NCI-H1105 treated with DMSO at 0.1 percent for 48 hours (cell line): ENCODE measurements at regions not wholly inside any gene's neighbourhood (a gene's known extent, or its start where the extent isn't known, plus 50 kb on each side); places are given as distances from the start of the nearest gene placed in this dataset.
A peak's percentile ranks its signal among the peaks of the same experiment; 100 is the strongest.
"Not testable (repeated sequence)": the region's sequence is repeated elsewhere in the genome, so short reads cannot be mapped to it uniquely, and the experiment has no call there.

Source experiments
- DNase-seq: peaks from one replicate; lab custom pipeline; 2025; lab: John Stamatoyannopoulos, UW

GRCh38 chrX:12052109-12052508 lies 86.2 kb upstream of the FRMPD4 start:
- no peak for DNase-seq

- DNase-seq = no peak
These were observed 80.2 kb upstream of the FRMPD4 start for GRCh38 chrX:12058087-12058486.

- no peak for DNase-seq
These were observed 77.6 kb upstream of the FRMPD4 start for GRCh38 chrX:12060489-12061260.

- no peak for DNase-seq
These were observed 73.0 kb upstream of the FRMPD4 start for GRCh38 chrX:12065251-12065650.

GRCh38 chrX:12076046-12076445 lies 62.2 kb upstream of the FRMPD4 start:
- DNase-seq = no peak

- DNase-seq = peak; percentile 48
These were observed 58.0 kb upstream of the FRMPD4 start for GRCh38 chrX:12080265-12080664.

- not testable (repeated sequence) for DNase-seq
These were observed 55.3 kb upstream of the FRMPD4 start for GRCh38 chrX:12082959-12083358.
